Aorta (tissue), 5 donors: ENCODE measurements at regions not wholly inside any gene's neighbourhood (a gene's known extent, or its start where the extent isn't known, plus 50 kb on each side); places are given as distances from the start of the nearest gene placed in this dataset.

Source experiments
- ATAC-seq: fragments of 200-7000 bp; cut with Tn5 transposase; one replicate; pipeline ENCODE4 v1.9.1; 2022; ENCODE audit warnings: moderate library complexity; ENCODE audit not compliant: low FRiP score
- DNase-seq, 2 donors: peaks; one replicate each; pipeline ENCODE4 v3.0.0-alpha.2; 2020
- H3K27ac ChIP-seq, 2 donors: one replicate each; pipeline ENCODE4 v1.5.1; 2013; ENCODE audit warnings: low read length in 2 of 2, mild to moderate bottlenecking in 2 of 2, moderate library complexity in 2 of 2, control low read depth in 1 of 2, inconsistent platforms in 1 of 2, low read depth in 1 of 2
- H3K27me3 ChIP-seq, 2 donors: one replicate each; pipeline ENCODE4 v1.6.1; 2013; ENCODE audit warnings: control low read depth in 1 of 2, low read length in 1 of 2, mild to moderate bottlenecking in 1 of 2, moderate library complexity in 1 of 2; ENCODE audit not compliant: insufficient read depth in 2 of 2, control insufficient read depth in 1 of 2
- H3K36me3 ChIP-seq, 2 donors: one replicate each; pipeline ENCODE4 v1.6.1; 2013; ENCODE audit warnings: control low read depth in 1 of 2, low read length in 1 of 2, mild to moderate bottlenecking in 1 of 2; ENCODE audit not compliant: insufficient read depth in 2 of 2, control insufficient read depth in 1 of 2
- H3K4me1 ChIP-seq, 2 donors: one replicate each; pipeline ENCODE4 v1.6.1; 2013; ENCODE audit warnings: low read length in 2 of 2, control low read depth in 1 of 2, mild to moderate bottlenecking in 1 of 2, moderate library complexity in 1 of 2; ENCODE audit not compliant: insufficient read depth in 2 of 2, control insufficient read depth in 1 of 2
- H3K4me3 ChIP-seq, 2 donors: one replicate each; pipeline ENCODE4 v1.5.1; 2013; ENCODE audit warnings: low read length in 2 of 2, control low read depth in 1 of 2, mild to moderate bottlenecking in 1 of 2
- H3K9me3 ChIP-seq: one replicate; pipeline ENCODE4 v1.6.1; 2013; ENCODE audit warnings: mild to moderate bottlenecking, low read length; ENCODE audit not compliant: control insufficient read depth
- WGBS, 2 donors: extraction: QIAGEN DNeasy Blood & Tissue Kit; methylation state at CpG; one replicate each; pipeline ENCODE4 v1.1.7; 2013; 5-methylcytosine and 5-hydroxymethylcytosine counted together
- intact Hi-C, 2 donors: fragments of 100-400 bp; cut with DNase I; formaldehyde crosslinking; loops; one replicate each; pipeline versions ENCODE4 v1.14.2 to v1.15.0; 2022
- donor health status: healthy with polysubstance abuse.
- donor health status: Bipolar disorder and iron deficiency.
- donor health status: DM: no; HTN: no; CAD: no.
- donor health status: DM: no; HTN: no; CAD: no.
- donor health status: DM: yes; HTN: yes; CAD: no.

DNA sequence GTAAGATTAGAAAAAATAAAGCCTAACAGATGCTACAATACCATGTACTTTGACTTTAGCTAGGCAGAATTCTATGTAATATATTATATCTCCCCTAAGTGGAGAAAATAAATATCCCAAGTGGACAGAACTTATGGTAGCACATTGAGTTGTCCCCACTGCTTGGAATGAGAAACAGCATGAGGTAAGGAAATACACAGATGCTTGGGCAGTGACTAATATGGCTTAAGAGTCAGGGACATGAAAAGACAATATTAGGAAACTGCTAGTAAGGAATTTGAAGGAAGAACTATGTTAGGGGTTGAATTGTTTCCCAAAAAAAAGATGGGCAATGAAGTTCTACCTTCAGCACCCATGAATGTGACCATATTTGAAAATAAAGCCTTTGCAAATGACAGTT is 2265.1 kb downstream of the PCDH7 start:
- H3K27me3 ChIP-seq = no peaks in the 10 kb centered on the region
- ATAC-seq (no peak), DNase-seq (no peak)
- H3K9me3 ChIP-seq = no peaks in the 10 kb centered on the region
- no peak overlapping the region for H3K4me3 ChIP-seq
- H3K27ac ChIP-seq = no peak overlapping the region
- intact Hi-C loops = no loop called here
- no peaks in the 10 kb centered on the region for H3K36me3 ChIP-seq
- no peaks in the 10 kb centered on the region for H3K4me1 ChIP-seq

DNA sequence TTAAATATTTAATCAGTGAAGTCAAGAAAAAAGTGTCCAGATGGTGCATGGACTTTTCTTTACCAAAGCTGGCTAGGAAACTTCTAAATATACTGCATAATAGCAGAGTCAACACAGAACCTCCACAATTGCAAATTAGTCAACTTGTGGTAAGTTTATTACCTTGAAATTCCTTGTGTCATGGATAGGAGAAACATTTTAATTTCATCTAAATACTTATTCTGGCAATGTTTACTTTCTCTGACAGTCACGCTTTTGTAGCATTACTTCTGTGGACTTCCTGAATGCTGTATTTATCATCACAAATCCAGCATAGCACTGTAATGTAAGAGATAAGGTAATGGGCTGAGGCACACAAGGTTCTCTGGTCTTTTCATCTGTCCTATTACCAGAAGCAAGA is 2266.1 kb downstream of the PCDH7 start:
- ATAC-seq = no peak
- Histone ChIP-seq H3K27ac (no peak overlapping the region), H3K27me3 (no peaks in the 10 kb centered on the region), H3K36me3 (no peaks in the 10 kb centered on the region), H3K4me3 (no peak overlapping the region), H3K4me1 (no peaks in the 10 kb centered on the region), H3K9me3 (no peaks in the 10 kb centered on the region)
- intact Hi-C loops = no loop called here
- DNase-seq = no peak
- WGBS, 2 donors = 28 to 40% methylated on average over 1 of the region's 1 CpG

DNA sequence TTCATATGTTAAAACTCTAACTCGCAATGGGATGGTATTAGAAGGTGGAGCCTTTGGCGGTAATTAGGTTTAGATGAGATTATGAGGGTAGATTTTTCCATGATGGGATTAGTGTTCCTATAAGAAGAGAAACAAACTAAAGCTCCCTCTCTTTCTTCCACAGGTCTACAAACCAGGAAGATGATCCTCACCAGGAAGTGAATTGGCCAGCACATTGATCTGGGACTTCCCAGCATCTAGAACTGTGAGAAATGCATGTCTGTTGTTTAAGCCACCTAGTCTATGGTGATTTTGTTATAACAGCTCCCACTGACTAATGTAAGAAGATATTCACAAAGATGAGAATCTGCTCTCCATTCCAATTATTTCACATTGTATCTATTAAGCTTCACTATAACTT is 2266.9 kb downstream of the PCDH7 start:
- Histone ChIP-seq H3K27me3 (no peaks in the 10 kb centered on the region), H3K27ac (no peak overlapping the region), H3K4me1 (no peaks in the 10 kb centered on the region), H3K36me3 (no peaks in the 10 kb centered on the region), H3K9me3 (no peaks in the 10 kb centered on the region), H3K4me3 (no peak overlapping the region)
- no peak for DNase-seq
- WGBS, 2 donors = 60 to 80% methylated on average over 2 of the region's 2 CpGs
- no peak for ATAC-seq
- intact Hi-C loops = no loop called here

DNA sequence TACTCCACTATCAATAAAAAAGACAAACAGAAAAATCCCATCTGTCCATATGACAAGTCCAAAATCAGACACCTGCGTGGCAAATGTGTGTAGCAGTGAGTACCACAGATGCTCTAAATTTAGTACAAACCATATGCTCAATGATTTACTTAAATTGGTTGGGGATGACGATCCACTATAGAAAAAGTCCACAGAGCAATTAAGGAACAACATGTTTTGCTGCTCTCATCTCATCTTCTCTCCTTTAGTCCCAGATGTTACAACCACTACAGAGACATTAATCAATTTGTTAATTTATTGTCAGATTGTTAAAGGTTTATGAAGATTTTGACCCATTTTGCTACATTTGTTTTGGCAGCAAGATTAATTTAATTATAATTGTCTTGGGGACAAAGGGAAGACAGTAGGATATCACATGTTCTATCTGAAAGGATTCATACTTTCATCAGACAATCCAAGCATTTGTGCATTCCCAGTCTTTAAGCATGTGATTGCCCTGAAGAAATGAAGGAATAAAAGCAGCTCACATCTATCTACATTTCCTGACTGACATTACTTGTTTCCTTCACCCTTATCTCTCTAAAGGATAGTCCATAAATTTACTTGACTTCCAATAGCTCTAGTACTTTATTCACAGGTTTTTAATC is 2268.1 kb downstream of the PCDH7 start:
- Histone ChIP-seq H3K4me3 (no peak overlapping the region), H3K4me1 (no peaks in the 10 kb centered on the region), H3K9me3 (no peaks in the 10 kb centered on the region), H3K27me3 (no peaks in the 10 kb centered on the region), H3K36me3 (no peaks in the 10 kb centered on the region), H3K27ac (no peak overlapping the region)
- intact Hi-C loops = no loop called here
- no peak for ATAC-seq
- no peak for DNase-seq
- WGBS, 2 donors = 79 to 83% methylated on average over 2 of the region's 2 CpGs

DNA sequence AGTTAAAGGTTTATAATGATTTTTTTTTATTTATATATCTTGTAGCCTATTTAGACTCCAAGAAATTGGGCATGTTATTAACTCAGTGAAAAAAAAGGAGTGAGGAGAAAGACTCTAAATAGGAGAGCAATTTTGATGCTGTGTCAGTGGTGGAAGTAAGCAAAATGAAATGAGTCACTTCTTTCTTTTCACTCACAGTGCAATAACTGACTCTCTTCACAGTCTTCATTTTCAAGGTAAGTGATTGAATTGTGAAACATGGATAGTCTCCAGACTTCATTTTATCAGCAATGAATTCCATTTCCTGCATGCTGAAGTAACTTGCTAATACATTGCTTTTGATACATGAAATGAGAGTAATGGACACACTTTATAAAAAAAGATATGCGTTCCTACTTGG is 2271.5 kb downstream of the PCDH7 start:
- WGBS, 2 donors = 82 to 90% methylated on average over 1 of the region's 1 CpG
- intact Hi-C loops = no loop called here
- no peaks in the 10 kb centered on the region for H3K9me3 ChIP-seq
- H3K27me3 ChIP-seq = no peaks in the 10 kb centered on the region
- DNase-seq (no peak), ATAC-seq (no peak)
- H3K4me3 ChIP-seq = no peak overlapping the region
- H3K4me1 ChIP-seq = no peaks in the 10 kb centered on the region
- no peak overlapping the region for H3K27ac ChIP-seq
- H3K36me3 ChIP-seq = no peaks in the 10 kb centered on the region

DNA sequence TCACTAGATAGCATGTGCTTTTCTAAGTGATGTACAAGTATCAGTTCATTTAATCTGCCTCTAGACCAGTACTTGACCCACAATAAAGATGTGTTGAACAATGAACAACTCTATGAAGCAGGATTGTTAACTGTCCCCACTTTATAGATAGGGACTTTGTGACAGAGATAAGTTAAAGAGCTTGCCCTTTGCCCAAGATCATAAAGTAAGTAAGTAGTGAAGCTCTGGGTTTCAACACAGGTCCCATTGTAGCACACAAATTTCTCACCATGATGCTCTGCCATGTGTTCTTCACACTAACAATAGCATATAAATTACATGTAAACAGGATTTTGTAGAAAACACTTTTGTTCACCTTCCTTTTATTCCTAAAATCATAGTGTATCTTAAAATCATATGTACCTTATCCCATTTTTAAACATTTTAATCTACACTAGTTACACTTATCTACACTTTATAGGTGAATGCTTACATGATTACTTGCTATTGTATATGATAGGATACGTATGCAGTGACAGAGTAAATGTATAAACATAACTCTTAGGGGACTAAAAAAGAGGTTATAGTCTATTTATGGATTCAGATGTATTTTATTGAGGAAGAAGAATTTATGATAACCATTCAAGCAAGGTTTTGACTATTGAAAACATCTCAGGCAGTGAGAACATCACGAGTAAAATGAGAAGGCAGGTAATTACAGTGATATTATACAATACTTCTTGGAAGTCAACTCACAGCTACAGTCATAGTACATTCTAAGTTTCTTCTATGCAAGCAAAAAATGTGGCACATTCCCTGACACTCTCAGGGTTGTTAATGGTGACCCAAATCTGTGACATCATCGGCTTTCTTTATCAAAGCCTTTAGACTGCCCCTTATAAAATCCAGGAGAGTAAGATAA is 2275.1 kb downstream of the PCDH7 start:
- Histone ChIP-seq H3K36me3 (no peaks in the 10 kb centered on the region), H3K4me3 (no peak overlapping the region), H3K27ac (no peak overlapping the region), H3K27me3 (no peaks in the 10 kb centered on the region), H3K9me3 (no peaks in the 10 kb centered on the region), H3K4me1 (no peaks in the 10 kb centered on the region)
- intact Hi-C loops = no loop called here
- ATAC-seq (no peak), DNase-seq (no peak)
- WGBS, 2 donors = 65 to 70% methylated on average over 3 of the region's 3 CpGs

DNA sequence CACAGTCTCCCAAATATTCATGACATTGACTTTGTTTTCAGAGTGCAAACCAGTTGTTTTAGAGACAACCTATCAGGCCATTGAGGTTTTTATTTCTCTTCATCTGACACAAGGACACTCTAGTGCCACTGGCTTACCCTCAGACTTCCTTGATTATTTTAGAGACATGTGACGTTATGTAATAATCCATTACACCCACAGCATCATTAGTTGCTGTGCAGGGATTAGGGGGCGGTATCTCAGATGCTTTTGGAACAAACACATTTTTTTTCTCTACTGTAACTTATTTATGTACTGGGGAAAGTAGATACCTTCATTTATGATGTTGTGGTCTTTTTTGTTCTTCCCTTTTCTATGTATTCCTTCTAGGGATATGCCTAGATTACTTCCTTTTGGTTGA is 2293.1 kb downstream of the PCDH7 start:
- no peaks in the 10 kb centered on the region for H3K4me1 ChIP-seq
- ATAC-seq (no peak), DNase-seq (no peak)
- no peaks in the 10 kb centered on the region for H3K36me3 ChIP-seq
- 71 to 76% methylated on average over 2 of the region's 2 CpGs for WGBS, 2 donors
- no peaks in the 10 kb centered on the region for H3K27me3 ChIP-seq
- no peak overlapping the region for H3K27ac ChIP-seq
- intact Hi-C loops = no loop called here
- no peaks in the 10 kb centered on the region for H3K9me3 ChIP-seq
- H3K4me3 ChIP-seq = no peak overlapping the region

DNA sequence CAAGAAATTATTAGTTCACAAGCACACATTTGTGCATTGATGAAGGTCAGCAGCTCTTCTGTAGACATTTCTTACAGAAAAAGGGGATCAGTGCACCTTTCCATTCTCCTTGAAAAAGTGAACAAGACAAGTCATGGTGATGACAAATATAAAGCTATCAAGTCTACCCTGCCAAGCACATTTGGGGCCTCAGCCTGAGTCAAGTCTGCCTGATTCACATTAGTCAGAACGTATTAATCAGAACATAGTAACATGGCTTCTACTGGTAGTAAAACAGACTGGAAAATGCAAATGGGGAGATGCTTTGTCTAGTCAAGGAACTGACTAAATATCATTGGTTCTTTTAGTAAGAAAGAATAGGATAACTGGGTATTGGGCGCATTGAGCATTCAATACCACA is 2305.1 kb downstream of the PCDH7 start:
- Histone ChIP-seq H3K9me3 (no peaks in the 10 kb centered on the region), H3K4me3 (no peak overlapping the region), H3K27me3 (no peaks in the 10 kb centered on the region), H3K27ac (no peak overlapping the region), H3K36me3 (no peaks in the 10 kb centered on the region), H3K4me1 (no peaks in the 10 kb centered on the region)
- ATAC-seq (no peak), DNase-seq (no peak)
- intact Hi-C loops = no loop called here
- 89 to 90% methylated on average over 2 of the region's 2 CpGs for WGBS, 2 donors

DNA sequence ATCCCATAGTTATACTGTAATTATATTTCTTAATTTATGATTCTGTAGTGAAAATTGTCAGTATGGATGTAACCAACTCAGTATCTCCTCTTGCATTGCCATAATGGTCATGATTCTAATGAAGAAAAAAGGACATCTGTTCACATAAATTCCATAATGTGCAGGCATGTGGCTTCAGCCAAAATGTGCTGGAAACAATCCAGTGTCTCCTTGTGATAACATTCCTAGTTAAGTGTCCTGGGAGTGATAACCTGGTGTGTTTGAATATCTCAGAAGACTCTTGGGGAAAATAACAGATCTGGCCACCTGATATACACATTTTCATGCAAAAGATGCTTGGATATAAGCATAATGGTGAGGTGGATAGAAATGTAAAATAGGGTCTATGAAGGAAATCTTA is 2309.8 kb downstream of the PCDH7 start:
- Histone ChIP-seq H3K9me3 (no peaks in the 10 kb centered on the region), H3K27ac (no peak overlapping the region), H3K27me3 (no peaks in the 10 kb centered on the region), H3K36me3 (no peaks in the 10 kb centered on the region), H3K4me1 (no peaks in the 10 kb centered on the region), H3K4me3 (no peak overlapping the region)
- DNase-seq (no peak), ATAC-seq (no peak)
- intact Hi-C loops = no loop called here
